HepG2 (cell line): ENCODE measurements at regions not wholly inside any gene's neighbourhood (a gene's known extent, or its start where the extent isn't known, plus 50 kb on each side); places are given as distances from the start of the nearest gene placed in this dataset.

Experiments
- ATAC-seq: fragments of 200-7000 bp; cut with Tn5 transposase; 3 replicates; pipeline ENCODE4 v1.9.1; 2020; ENCODE audit warnings: mild to moderate bottlenecking, moderate library complexity
- BruUV-seq: library from RNA; stranded (reverse); fragments of 400-500 nt; replicated peaks from 2 replicates; lab custom pipeline; 2021; lab: Mats Ljungman, UMichigan
- CTCF ChIA-PET: fragments of 300-600 bp; formaldehyde crosslinking; extraction: SDS; loops from one replicate; lab custom pipeline; 2021; ENCODE audit warnings: low total read pairs, inconsistent platforms, low intra/inter-chr PET ratio; lab: Yijun Ruan, JAX
- POLR2A ChIA-PET: fragments of 350-600 bp; sonication (Branson Sonifier 250); formaldehyde crosslinking; loops from one replicate; lab custom pipeline; 2020; ENCODE audit warnings: antibody characterized with exemption, inconsistent platforms; lab: Yijun Ruan, JAX
- DNase-seq: peaks from one replicate; pipeline ENCODE4 v3.0.0-alpha.2; 2015; ENCODE audit warnings: low spot score
- FAIRE-seq: peaks from 3 replicates; lab custom pipeline; 2011; peaks lifted over from hg19 to GRCh38; lab: Jason Lieb, UNC
- H2AFZ ChIP-seq: one replicate; pipeline ENCODE4 v1.6.1; 2011; ENCODE audit warnings: low read length, inconsistent platforms
- H3K27ac ChIP-seq: fragments of 300-600 bp; 3 replicates; pipeline ENCODE4 v1.8.0; 2011; ENCODE audit warnings: mixed run types, mild to moderate bottlenecking, mixed read lengths, low read length, inconsistent platforms; ENCODE audit not compliant: insufficient read depth; ENCODE audit errors: extremely low read length
- H3K27me3 ChIP-seq, 2 experiments: fragments of 200-600 bp in 1 of 2; 2 replicates in 1 of 2; 3 replicates in 1 of 2; pipeline versions ENCODE4 v1.6.0 to v1.8.0; 2011; ENCODE audit warnings: low read length in 2 of 2, mild to moderate bottlenecking in 2 of 2, moderate library complexity in 2 of 2, inconsistent platforms in 1 of 2; ENCODE audit not compliant: insufficient read depth in 2 of 2, control insufficient read depth in 1 of 2
- H3K36me3 ChIP-seq, 2 experiments: fragments of 200-600 bp in 1 of 2; replicated peaks in 1 of 2; 2 replicates in 1 of 2; 3 replicates in 1 of 2; pipeline versions ENCODE4 v1.5.1 to v1.8.0; 2011; ENCODE audit warnings: low read length in 2 of 2, inconsistent platforms in 1 of 2; ENCODE audit not compliant: insufficient read depth in 2 of 2, control insufficient read depth in 1 of 2
- H3K4me1 ChIP-seq: 2 replicates; pipeline ENCODE4 v1.5.1; 2012; ENCODE audit warnings: low read length, inconsistent platforms; ENCODE audit not compliant: insufficient read depth
- H3K4me2 ChIP-seq: 2 replicates; pipeline ENCODE4 v1.6.0; 2011; ENCODE audit warnings: low read depth, low read length, inconsistent platforms
- H3K4me3 ChIP-seq, 3 experiments: fragments of 200-600 bp in 1 of 3; sonication (generic), shearing (Covaris generic) in 1 of 3; replicated peaks in 1 of 3; 2 replicates each; pipeline ENCODE4 v1.5.1; 2011 to 2016; ENCODE audit warnings: low read length in 3 of 3, inconsistent platforms in 2 of 3, low read depth in 2 of 3, mild to moderate bottlenecking in 2 of 3, control low read depth in 1 of 3, mixed read lengths in 1 of 3; ENCODE audit not compliant: insufficient read depth in 1 of 3
- H3K79me2 ChIP-seq: one replicate; pipeline ENCODE4 v1.6.1; 2011; ENCODE audit warnings: low read length, inconsistent platforms; ENCODE audit not compliant: insufficient read depth
- H3K9ac ChIP-seq: 2 replicates; pipeline ENCODE4 v1.6.0; 2011; ENCODE audit warnings: mild to moderate bottlenecking, low read depth, low read length, inconsistent platforms; ENCODE audit not compliant: insufficient read depth
- H3K9me3 ChIP-seq: 2 replicates; pipeline ENCODE4 v1.5.1; 2012; ENCODE audit warnings: mild to moderate bottlenecking, low read length
- H4K20me1 ChIP-seq: 2 replicates; pipeline ENCODE4 v1.6.0; 2011; ENCODE audit warnings: inconsistent platforms, mild to moderate bottlenecking, low read length, moderate library complexity; ENCODE audit not compliant: insufficient read depth
- AKNA ChIP-seq: sonication (generic); formaldehyde crosslinking; IDR thresholded peaks from 2 replicates; pipeline ENCODE4 v1.4.0; 2020; ENCODE audit warnings: missing genetic modification reagents, borderline replicate concordance
- ELF1 ChIP-seq: sonication (generic); formaldehyde crosslinking; IDR thresholded peaks from 2 replicates; pipeline ENCODE4 v1.4.0; 2020; ENCODE audit warnings: missing genetic modification reagents
- EP300 ChIP-seq, 3 experiments: sonication (generic) in 1 of 3; formaldehyde crosslinking in 1 of 3; IDR thresholded peaks; 2 replicates each; pipeline versions ENCODE4 v1.5.1 to v1.6.1; 2011 to 2020; ENCODE audit warnings: low read depth in 2 of 3, low read length in 2 of 3, borderline replicate concordance in 1 of 3, improper control_type of control experiment in 1 of 3, mild to moderate bottlenecking in 1 of 3, missing genetic modification reagents in 1 of 3, moderate library complexity in 1 of 3
- ERF ChIP-seq: IDR thresholded peaks from 2 replicates; pipeline ENCODE4 v1.6.1; 2018; ENCODE audit warnings: missing biosample characterization, missing genetic modification reagents
- FOXM1 ChIP-seq: sonication (generic); formaldehyde crosslinking; IDR thresholded peaks from 2 replicates; pipeline ENCODE4 v1.5.0; 2020; ENCODE audit warnings: missing genetic modification reagents
- MIXL1 ChIP-seq: IDR thresholded peaks from 2 replicates; pipeline ENCODE4 v1.6.1; 2016
- SAFB2 ChIP-seq: sonication (generic); formaldehyde crosslinking; IDR thresholded peaks from 2 replicates; pipeline ENCODE4 v1.5.1; 2020; ENCODE audit warnings: missing genetic modification reagents, low read depth, mild to moderate bottlenecking, borderline replicate concordance
- SNRNP70 ChIP-seq: fragments of 200-400 bp; formaldehyde crosslinking; IDR thresholded peaks from 2 replicates; pipeline ENCODE4 v1.6.1; 2017; ENCODE audit warnings: mild to moderate bottlenecking, low read depth, low read length, moderate library complexity
- UBTF ChIP-seq: sonication (generic); formaldehyde crosslinking; IDR thresholded peaks from 2 replicates; pipeline ENCODE4 v1.4.0; 2020; ENCODE audit warnings: mild to moderate bottlenecking, missing genetic modification reagents
- ZBTB42 ChIP-seq: sonication (generic); formaldehyde crosslinking; IDR thresholded peaks from 2 replicates; pipeline ENCODE4 v1.5.0; 2020; ENCODE audit warnings: mild to moderate bottlenecking, missing genetic modification reagents
- ZBTB8A ChIP-seq: sonication (generic); formaldehyde crosslinking; IDR thresholded peaks from 2 replicates; pipeline ENCODE4 v1.4.0; 2020; ENCODE audit warnings: mild to moderate bottlenecking, low read depth, missing genetic modification reagents, borderline replicate concordance
- ZC3H13 ChIP-seq: sonication (generic); formaldehyde crosslinking; IDR thresholded peaks from 2 replicates; pipeline ENCODE4 v1.8.1; 2023; ENCODE audit warnings: mild to moderate bottlenecking, missing genetic modification reagents, moderate library complexity
- ZFP82 ChIP-seq: sonication (generic); formaldehyde crosslinking; IDR thresholded peaks from 2 replicates; pipeline ENCODE4 v1.5.1; 2020; ENCODE audit warnings: mild to moderate bottlenecking, missing genetic modification reagents, borderline replicate concordance
- ZNF510 ChIP-seq: sonication (generic); formaldehyde crosslinking; IDR thresholded peaks from 2 replicates; pipeline ENCODE4 v1.4.0; 2020; ENCODE audit warnings: low read depth, mild to moderate bottlenecking, missing genetic modification reagents
- ZNF704 ChIP-seq: sonication (generic); formaldehyde crosslinking; IDR thresholded peaks from 2 replicates; pipeline ENCODE4 v1.8.1; 2023; ENCODE audit warnings: mild to moderate bottlenecking, inconsistent platforms, moderate library complexity, missing genetic modification reagents, borderline replicate concordance
- ZNF781 ChIP-seq: sonication (generic); formaldehyde crosslinking; IDR thresholded peaks from 2 replicates; pipeline ENCODE4 v1.5.1; 2020; ENCODE audit warnings: borderline replicate concordance, mild to moderate bottlenecking, missing genetic modification reagents; ENCODE audit errors: not compliant biosample characterization
- WGBS: methylation state at CpG from one replicate; pipeline ENCODE4 v1.1.6; 2017; ENCODE audit warnings: low lambda C conversion rate; 5-methylcytosine and 5-hydroxymethylcytosine counted together
- in situ Hi-C: cut with HindIII; loops from 2 replicates; pipeline ENCODE4 v1.10.0; 2017; ENCODE audit warnings: low pct_unique_long_range_greater_than_20kb; ENCODE audit not compliant: extremely low pct_ligation_motif_present
- intact Hi-C: fragments of 100-400 bp; cut with micrococcal nuclease; formaldehyde crosslinking; loops from one replicate; pipeline ENCODE4 v1.10.0; 2022; ENCODE audit not compliant: unreplicated experiment

GRCh38 chr18:73653251-73653650 lies 494.4 kb downstream of the FBXO15 start (continued):
- TF ChIP-seq AKNA (CRISPR knock-in tag) (no peak), ELF1 (CRISPR knock-in tag) (no peak), SNRNP70 (no peak), MIXL1 (CRISPR knock-in tag) (no peak), ZFP82 (CRISPR knock-in tag) (no peak), SAFB2 (CRISPR knock-in tag) (no peak), ZC3H13 (CRISPR knock-in tag) (no peak), ERF (CRISPR knock-in tag) (no peak)

GRCh38 chr18:73647391-73647790 lies 500.2 kb downstream of the FBXO15 start:
- Histone ChIP-seq H2AFZ (no peak overlapping the region), H3K9me3 (no peaks in the 10 kb centered on the region), H3K9ac (no peak overlapping the region), H3K4me2 (no peak overlapping the region), H3K4me3 (no peak overlapping the region), H3K27me3 (no peaks in the 10 kb centered on the region), H3K79me2 (no peaks in the 10 kb centered on the region), H3K4me1 (no peaks in the 10 kb centered on the region), H3K27ac (no peak overlapping the region), H4K20me1 (no peaks in the 10 kb centered on the region), H3K36me3 (no peaks in the 10 kb centered on the region)
- ChIA-PET CTCF (no interaction called here), POLR2A (no interaction called here)
- intact Hi-C loops = no loop called here
- BruUV-seq = no TSS peak
- WGBS = 2% methylated on average over 5 of the region's 5 CpGs
- ATAC-seq (no peak), DNase-seq (no peak), FAIRE-seq (no peak)
- in situ Hi-C loops = no loop called here
- TF ChIP-seq EP300 (IDR thresholded peaks at IDR 0.05; ENCODE audit: low read depth in 2 of 2, low read length in 2 of 2) = no peak
- TF ChIP-seq EP300 (CRISPR knock-in tag; IDR thresholded peaks at IDR 0.05; ENCODE audit: borderline replicate concordance) = no peak
- TF ChIP-seq UBTF (CRISPR knock-in tag) = no peak
- TF ChIP-seq ZBTB42 = no peak
- TF ChIP-seq ZNF781 (CRISPR knock-in tag) = no peak
- TF ChIP-seq ZNF510 (CRISPR knock-in tag) = no peak
- no peak for TF ChIP-seq ZBTB8A (CRISPR knock-in tag)
- TF ChIP-seq ZNF704 (CRISPR knock-in tag) = no peak
- TF ChIP-seq FOXM1 (CRISPR knock-in tag) = no peak
